Fibroblast of villous mesenchyme (primary cell): ENCODE measurements at regions not wholly inside any gene's neighbourhood (a gene's known extent, or its start where the extent isn't known, plus 50 kb on each side); places are given as distances from the start of the nearest gene placed in this dataset.

ENCODE experiments used
- DNase-seq: peaks from one replicate; pipeline ENCODE4 v3.0.0-alpha.2; 2010; ENCODE audit warnings: low read depth
- H3K4me3 ChIP-seq: 2 replicates; pipeline ENCODE4 v1.5.1; 2011; ENCODE audit warnings: low read depth, mild to moderate bottlenecking, low read length
- TF ChIP-seq, protein P1 (sequence below): IDR thresholded peaks from 2 replicates; pipeline ENCODE4 v1.5.1; 2012; ENCODE audit warnings: low read depth, mild to moderate bottlenecking, low read length; ENCODE audit not compliant: insufficient read depth

DNA sequence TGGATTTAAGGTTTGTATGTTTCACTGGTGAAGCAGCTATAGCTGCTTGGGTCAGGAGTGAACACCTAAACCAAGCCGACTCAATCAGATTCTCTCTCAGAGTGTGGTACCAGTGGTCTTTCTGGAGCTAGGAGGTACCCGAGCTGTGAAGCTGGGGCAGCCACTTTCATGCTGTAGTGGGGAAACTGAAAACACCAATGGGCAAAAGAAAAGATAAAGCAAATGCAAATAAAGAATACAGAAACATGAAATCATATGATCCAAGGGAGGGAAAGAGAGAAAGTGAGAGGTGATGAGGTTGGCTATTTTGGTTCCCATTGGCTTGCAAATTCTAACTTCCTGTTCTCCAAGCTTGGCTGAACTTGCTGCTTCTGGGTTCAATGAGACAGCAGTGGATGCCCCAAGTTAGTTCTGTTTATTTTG is 212.3 kb upstream of the CFAP20DC start:
- TF ChIP-seq, protein P1, sequence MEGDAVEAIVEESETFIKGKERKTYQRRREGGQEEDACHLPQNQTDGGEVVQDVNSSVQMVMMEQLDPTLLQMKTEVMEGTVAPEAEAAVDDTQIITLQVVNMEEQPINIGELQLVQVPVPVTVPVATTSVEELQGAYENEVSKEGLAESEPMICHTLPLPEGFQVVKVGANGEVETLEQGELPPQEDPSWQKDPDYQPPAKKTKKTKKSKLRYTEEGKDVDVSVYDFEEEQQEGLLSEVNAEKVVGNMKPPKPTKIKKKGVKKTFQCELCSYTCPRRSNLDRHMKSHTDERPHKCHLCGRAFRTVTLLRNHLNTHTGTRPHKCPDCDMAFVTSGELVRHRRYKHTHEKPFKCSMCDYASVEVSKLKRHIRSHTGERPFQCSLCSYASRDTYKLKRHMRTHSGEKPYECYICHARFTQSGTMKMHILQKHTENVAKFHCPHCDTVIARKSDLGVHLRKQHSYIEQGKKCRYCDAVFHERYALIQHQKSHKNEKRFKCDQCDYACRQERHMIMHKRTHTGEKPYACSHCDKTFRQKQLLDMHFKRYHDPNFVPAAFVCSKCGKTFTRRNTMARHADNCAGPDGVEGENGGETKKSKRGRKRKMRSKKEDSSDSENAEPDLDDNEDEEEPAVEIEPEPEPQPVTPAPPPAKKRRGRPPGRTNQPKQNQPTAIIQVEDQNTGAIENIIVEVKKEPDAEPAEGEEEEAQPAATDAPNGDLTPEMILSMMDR = no peak
- H3K4me3 ChIP-seq = no peak overlapping the region
- DNase-seq = no peak

DNA sequence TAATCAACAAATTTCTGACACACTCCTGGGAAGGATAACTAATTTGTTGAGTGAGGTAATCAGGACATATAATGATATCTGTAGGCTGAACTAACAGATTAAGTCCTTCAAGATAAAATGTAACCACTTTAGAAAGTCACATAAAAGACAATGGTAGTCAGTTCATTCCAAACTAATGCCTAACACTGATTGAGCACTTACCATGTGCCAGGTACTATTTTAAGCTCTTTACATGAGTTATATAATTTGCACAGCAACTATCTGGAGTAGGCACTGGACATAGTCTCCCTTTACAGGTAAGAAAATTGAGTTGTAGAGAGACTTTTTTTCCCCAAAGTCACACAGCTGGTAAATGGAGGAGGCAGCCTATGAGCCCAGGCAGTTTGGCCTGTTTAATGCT is 211.2 kb upstream of the CFAP20DC start:
- TF ChIP-seq, protein P1 = no peak
- H3K4me3 ChIP-seq = no peak overlapping the region
- no peak for DNase-seq

DNA sequence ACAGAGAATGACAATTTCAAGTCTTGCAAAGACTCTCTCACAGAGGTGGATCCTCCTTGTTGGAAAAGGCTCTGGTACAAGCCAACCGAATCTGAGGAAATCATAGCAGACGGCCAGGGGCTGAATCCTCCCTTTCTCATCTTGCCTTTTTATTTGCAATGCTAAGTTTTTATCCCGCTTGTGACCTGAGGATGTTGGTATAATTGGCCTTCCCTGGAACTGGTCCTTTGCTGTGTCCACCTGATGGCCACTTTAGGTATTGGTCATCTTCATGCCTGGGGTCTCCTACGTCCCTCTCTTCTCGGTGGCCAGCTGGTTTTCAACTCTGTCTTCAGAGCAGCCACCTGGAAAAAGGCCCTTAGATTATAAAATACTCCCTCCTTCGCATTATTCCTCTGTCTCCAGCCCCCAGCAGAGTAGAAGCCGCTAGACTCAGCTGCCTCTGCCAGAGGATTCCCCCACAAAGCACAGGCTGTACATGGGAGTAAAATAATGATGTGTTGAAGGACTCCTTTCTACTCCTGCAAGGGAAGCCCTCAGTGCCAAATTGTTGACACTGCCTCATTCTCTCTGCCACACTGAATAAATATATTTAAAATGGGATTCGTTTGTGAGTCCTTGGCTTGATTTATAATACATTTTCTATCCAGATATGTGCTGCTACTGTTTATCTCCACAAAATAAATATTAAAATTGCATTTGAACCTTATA is 208.9 kb upstream of the CFAP20DC start:
- DNase-seq = no peak
- TF ChIP-seq, protein P1 = no peak
- H3K4me3 ChIP-seq = no peak overlapping the region

GRCh38 chr3:59257506-59257905 is 207.7 kb upstream of the CFAP20DC start:
- TF ChIP-seq, protein P1 = no peak
- H3K4me3 ChIP-seq = no peak overlapping the region
- DNase-seq = no peak

DNA sequence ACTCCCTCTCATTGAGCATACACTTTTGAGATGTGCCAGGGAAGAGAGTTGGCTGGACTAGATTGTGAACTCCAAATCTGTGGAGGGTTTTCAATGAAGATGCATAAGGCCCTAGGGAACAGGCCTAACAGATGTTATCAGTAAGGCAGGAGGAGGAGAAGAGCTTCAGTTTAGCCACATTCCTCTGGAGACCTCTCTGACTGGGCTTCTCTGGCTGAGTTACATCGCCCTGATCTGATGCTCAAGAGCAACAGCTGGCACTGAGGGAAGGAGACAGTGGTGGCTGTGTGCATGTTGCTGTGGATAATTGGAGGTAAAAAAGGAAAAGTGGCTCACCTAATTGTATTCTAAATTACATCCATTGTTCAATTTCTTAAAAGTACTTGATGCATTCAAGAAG is 206.4 kb upstream of the CFAP20DC start:
- DNase-seq = no peak

GRCh38 chr3:59254976-59255375 is 205.2 kb upstream of the CFAP20DC start:
- H3K4me3 ChIP-seq = no peak overlapping the region
- no peak for DNase-seq
- TF ChIP-seq, protein P1 = no peak

More for the DNA sequence above, 206.4 kb upstream of the CFAP20DC start:
- TF ChIP-seq, protein P1 = no peak
- no peak overlapping the region for H3K4me3 ChIP-seq

- H3K4me3 ChIP-seq = no peak overlapping the region
- no peak for DNase-seq
- TF ChIP-seq, protein P1 = no peak
Observed at GRCh38 chr3:59254433-59254832, 204.6 kb upstream of the CFAP20DC start.
